Upper lobe of left lung (tissue), 6 donors: ENCODE measurements at regions not wholly inside any gene's neighbourhood (a gene's known extent, or its start where the extent isn't known, plus 50 kb on each side); places are given as distances from the start of the nearest gene placed in this dataset.
A peak's percentile ranks its signal among the peaks of the same experiment; 100 is the strongest.
"Not testable (repeated sequence)": the region's sequence is repeated elsewhere in the genome, so short reads cannot be mapped to it uniquely, and the experiment has no call there.

Source experiments
- ATAC-seq, 2 donors: fragments of 200-7000 bp; cut with Tn5 transposase; one replicate each; pipeline ENCODE4 v1.9.1; 2022; ENCODE audit warnings: mild to moderate bottlenecking in 2 of 2, moderate library complexity in 2 of 2; ENCODE audit not compliant: low FRiP score in 2 of 2
- DNase-seq, 2 donors: peaks; one replicate each; pipeline ENCODE4 v3.0.0-alpha.2; 2019 to 2020
- H3K27ac ChIP-seq, 4 donors: fragments of 200-600 bp; sonication (generic); one replicate each; pipeline ENCODE4 v1.5.1; 2016 to 2019
- H3K27me3 ChIP-seq, 4 donors: fragments of 200-600 bp; sonication (generic); one replicate each; pipeline ENCODE4 v1.5.1; 2017 to 2019
- H3K36me3 ChIP-seq, 4 donors: fragments of 200-600 bp; sonication (generic); one replicate each; pipeline ENCODE4 v1.5.1; 2016 to 2019
- H3K4me1 ChIP-seq, 4 donors: fragments of 200-600 bp; sonication (generic); one replicate each; pipeline ENCODE4 v1.5.1; 2018 to 2019
- H3K4me3 ChIP-seq, 4 donors: fragments of 200-600 bp; sonication (generic); one replicate each; pipeline ENCODE4 v1.5.1; 2017 to 2019; ENCODE audit warnings: mild to moderate bottlenecking in 2 of 4, moderate library complexity in 1 of 4
- H3K9me3 ChIP-seq, 4 donors: fragments of 200-600 bp; sonication (generic); one replicate each; pipeline ENCODE4 v1.5.1; 2018 to 2019
- WGBS, 2 donors: methylation state at CpG; one replicate each; pipeline ENCODE4 v1.1.5; 2017 to 2018; 5-methylcytosine and 5-hydroxymethylcytosine counted together
- donor health status: DM: no; HTN: no; CAD: no; lungs with moderate emphysema.
- donor health status: DM: no; HTN: yes; CAD: no; lungs with severe emphysema.

GRCh38 chr1:120273363-120273762 lies 97.0 kb upstream of the SEC22B start:
- H3K36me3 ChIP-seq, H3K27me3 ChIP-seq, H3K27ac ChIP-seq, DNase-seq, H3K4me3 ChIP-seq, H3K4me1 ChIP-seq, H3K9me3 ChIP-seq: not testable (repeated sequence)
- whole genome bisulfite sequencing, 2 donors, result 57% methylated on average over 2 of the region's 4 CpGs; no CpG with 5 or more reads in 1 of the 2 donors
- peak in 1 of 2 donors; percentile 32 for ATAC-seq

- not testable (repeated sequence) for H3K27ac ChIP-seq, ATAC-seq, H3K4me3 ChIP-seq, H3K4me1 ChIP-seq, H3K9me3 ChIP-seq, H3K36me3 ChIP-seq, DNase-seq, H3K27me3 ChIP-seq
- WGBS, 2 donors, result no CpG with 5 or more reads among the region's 3 CpGs
Measured at GRCh38 chr1:120272242-120272641, 95.9 kb upstream of the SEC22B start.

- not testable (repeated sequence) for H3K27me3 ChIP-seq, H3K27ac ChIP-seq, H3K9me3 ChIP-seq, DNase-seq, H3K4me3 ChIP-seq, H3K4me1 ChIP-seq, H3K36me3 ChIP-seq, ATAC-seq
- no CpG with 5 or more reads among the region's 5 CpGs for WGBS, 2 donors
Measured at GRCh38 chr1:120271561-120272221, 95.4 kb upstream of the SEC22B start.

GRCh38 chr1:120267894-120268551 lies 91.7 kb upstream of the SEC22B start:
- not testable (repeated sequence) for H3K4me3 ChIP-seq, H3K36me3 ChIP-seq, H3K27ac ChIP-seq, H3K9me3 ChIP-seq, H3K27me3 ChIP-seq, H3K4me1 ChIP-seq, DNase-seq
- no CpG with 5 or more reads among the region's 1 CpG for WGBS, 2 donors
- peak; percentile 46 to 62 for ATAC-seq

GRCh38 chr1:120264564-120264963 lies 88.2 kb upstream of the SEC22B start:
- H3K4me3 ChIP-seq, H3K9me3 ChIP-seq, H3K4me1 ChIP-seq, H3K27ac ChIP-seq, ATAC-seq, H3K27me3 ChIP-seq, H3K36me3 ChIP-seq, DNase-seq: not testable (repeated sequence)
- WGBS, 2 donors, result no CpG with 5 or more reads among the region's 6 CpGs

- not testable (repeated sequence) for DNase-seq, H3K9me3 ChIP-seq, H3K4me3 ChIP-seq, H3K4me1 ChIP-seq, H3K36me3 ChIP-seq, H3K27me3 ChIP-seq, H3K27ac ChIP-seq
- ATAC-seq, result peak in 1 of 2 donors; percentile 93
- no CpG with 5 or more reads among the region's 4 CpGs for WGBS, 2 donors
Measured at GRCh38 chr1:120262791-120263751, 86.8 kb upstream of the SEC22B start.

GRCh38 chr1:120257778-120258105 lies 81.4 kb upstream of the SEC22B start:
- ATAC-seq, result peak in 1 of 2 donors; percentile 59

GRCh38 chr1:120257064-120257777 lies 80.9 kb upstream of the SEC22B start:
- not testable (repeated sequence) for H3K4me3 ChIP-seq, H3K27ac ChIP-seq, H3K27me3 ChIP-seq, H3K36me3 ChIP-seq, DNase-seq, H3K4me1 ChIP-seq, H3K9me3 ChIP-seq
- peak in 1 of 2 donors; percentile 50 for ATAC-seq
- no CpG with 5 or more reads among the region's 6 CpGs for WGBS, 2 donors

More at GRCh38 chr1:120257778-120258105, 81.4 kb upstream of the SEC22B start:
- not testable (repeated sequence) for H3K9me3 ChIP-seq, H3K27ac ChIP-seq, H3K4me3 ChIP-seq, H3K4me1 ChIP-seq, DNase-seq, H3K36me3 ChIP-seq, H3K27me3 ChIP-seq
- WGBS, 2 donors, result 0% methylated on average over 2 of the region's 2 CpGs; no CpG with 5 or more reads in 1 of the 2 donors

GRCh38 chr1:120250756-120251155 lies 74.4 kb upstream of the SEC22B start:
- not testable (repeated sequence) for ATAC-seq, H3K9me3 ChIP-seq, H3K4me1 ChIP-seq, H3K36me3 ChIP-seq, H3K4me3 ChIP-seq, DNase-seq, H3K27me3 ChIP-seq, H3K27ac ChIP-seq
- no CpG with 5 or more reads among the region's 2 CpGs for WGBS, 2 donors

- not testable (repeated sequence) for H3K4me3 ChIP-seq, H3K27ac ChIP-seq, ATAC-seq, H3K4me1 ChIP-seq, H3K36me3 ChIP-seq, H3K9me3 ChIP-seq, H3K27me3 ChIP-seq, DNase-seq
- no CpG with 5 or more reads among the region's 7 CpGs for WGBS, 2 donors
Measured at GRCh38 chr1:120248726-120249427, 72.6 kb upstream of the SEC22B start.

GRCh38 chr1:120248203-120248602 lies 71.9 kb upstream of the SEC22B start:
- H3K4me1 ChIP-seq, H3K27me3 ChIP-seq, H3K36me3 ChIP-seq, H3K9me3 ChIP-seq, H3K4me3 ChIP-seq, DNase-seq, H3K27ac ChIP-seq: not testable (repeated sequence)
- ATAC-seq, result peak in 1 of 2 donors; percentile 84
- no CpG with 5 or more reads among the region's 2 CpGs for WGBS, 2 donors

- H3K9me3 ChIP-seq, DNase-seq, H3K27ac ChIP-seq, ATAC-seq, H3K4me1 ChIP-seq, H3K36me3 ChIP-seq, H3K4me3 ChIP-seq, H3K27me3 ChIP-seq: not testable (repeated sequence)
- WGBS, 2 donors, result 20% methylated on average over 1 of the region's 6 CpGs; no CpG with 5 or more reads in 1 of the 2 donors
Measured at GRCh38 chr1:120243867-120244266, 67.5 kb upstream of the SEC22B start.
